Heart right ventricle (tissue), 16 donors: ENCODE measurements at regions not wholly inside any gene's neighbourhood (a gene's known extent, or its start where the extent isn't known, plus 50 kb on each side); places are given as distances from the start of the nearest gene placed in this dataset.

Experiments
- ATAC-seq, 8 donors: fragments of 200-7000 bp; cut with Tn5 transposase; one replicate each; pipeline ENCODE4 v1.9.1; 2020; ENCODE audit warnings: mild to moderate bottlenecking in 8 of 8, moderate library complexity in 8 of 8, moderate number of reproducible peaks in 1 of 8
- DNase-seq, 2 donors: peaks; one replicate each; pipeline ENCODE4 v3.0.0-alpha.2; 2020
- H3K27ac ChIP-seq, 10 donors: fragments of 200-600 bp; sonication (generic) in 2 of 10; one replicate each; pipeline versions ENCODE4 v1.5.0 to v1.8.0; 2020 to 2022; ENCODE audit warnings: mild to moderate bottlenecking in 3 of 10
- H3K27me3 ChIP-seq, 7 donors: fragments of 200-600 bp; one replicate each; pipeline ENCODE4 v1.8.0; 2021 to 2022; ENCODE audit warnings: mild to moderate bottlenecking in 2 of 7
- H3K36me3 ChIP-seq, 9 donors: fragments of 200-600 bp; sonication (generic) in 1 of 9; one replicate each; pipeline versions ENCODE4 v1.5.0 to v1.8.0; 2020 to 2022; ENCODE audit warnings: mild to moderate bottlenecking in 2 of 9
- H3K4me1 ChIP-seq, 9 donors: fragments of 200-600 bp; sonication (generic) in 1 of 9; one replicate each; pipeline versions ENCODE4 v1.5.0 to v1.8.0; 2020 to 2022; ENCODE audit warnings: mild to moderate bottlenecking in 4 of 9
- H3K4me3 ChIP-seq, 10 donors: fragments of 200-600 bp; sonication (generic) in 2 of 10; one replicate each; pipeline versions ENCODE4 v1.5.0 to v1.8.0; 2020 to 2022; ENCODE audit warnings: mild to moderate bottlenecking in 7 of 10, moderate library complexity in 2 of 10
- H3K9me3 ChIP-seq, 11 donors: fragments of 200-600 bp in 10 of 11; sonication (generic) in 2 of 11; one replicate each; pipeline versions ENCODE4 v1.5.0 to v1.8.0; 2013 to 2022; ENCODE audit warnings: mild to moderate bottlenecking in 2 of 11, control low read depth in 1 of 11, moderate library complexity in 1 of 11
- WGBS, 2 donors: extraction: QIAGEN DNeasy Blood & Tissue Kit; methylation state at CpG; one replicate each; pipeline ENCODE4 v1.1.7; 2013; ENCODE audit warnings: inconsistent platforms in 1 of 2; 5-methylcytosine and 5-hydroxymethylcytosine counted together
- intact Hi-C, 10 donors: fragments of 100-400 bp; cut with DNase I; formaldehyde crosslinking; loops; one replicate each; pipeline versions ENCODE4 v1.11.1 to v1.14.2; 2022
- TF ChIP-seq, protein P1 (sequence below), 9 donors: fragments of 200-600 bp; sonication (generic) in 2 of 9; IDR thresholded peaks; one replicate each; pipeline versions ENCODE4 v1.5.0 to v1.8.0; 2021 to 2022; ENCODE audit warnings: antibody characterized with exemption in 9 of 9, mild to moderate bottlenecking in 5 of 9, moderate library complexity in 1 of 9
- donor health status: Arrhythmogenic right ventricular cardiomyopathy.
- donor health status: ischemic (EF 13 %, LVEDD 7.1; RV severe dilation, severe dysfunction).
- donor health status: healthy with polysubstance abuse.
- donor health status: DM: no; HTN: yes; CAD: no.
- donor health status: DM: no; HTN: no; CAD: no.
- donor health status: ischemic (EF 25% LVEDD 6.9; RV normal size, moderate dysfunction).
- donor health status: ischemic (EF 25% LVEDD 5.7; RV mildly dilated, moderate dysfunction).
- donor health status: healthy.
- donor health status: DM: yes; HTN: yes; CAD: no.
- donor health status: Ischemic cardiomyopathy.
- donor health status: ischemic (EF 35%, LVEDD 5.7; RV mildly dilated, moderate dysfunction).
- donor health status: nonischemic (EF 11% LVEDD 7.7; RV severe dilation, severe dysfunction).
- donor health status: DM: yes; HTN: yes; CAD: no.
- donor health status: PGD.
- donor health status: ischemic (EF 29% LVEDD 5.4; RV normal size, mild dysfunction).
- donor health status: nonischemic (EF 23%, LVEDD 6.1; RV moderate dilation, normal function).

DNA sequence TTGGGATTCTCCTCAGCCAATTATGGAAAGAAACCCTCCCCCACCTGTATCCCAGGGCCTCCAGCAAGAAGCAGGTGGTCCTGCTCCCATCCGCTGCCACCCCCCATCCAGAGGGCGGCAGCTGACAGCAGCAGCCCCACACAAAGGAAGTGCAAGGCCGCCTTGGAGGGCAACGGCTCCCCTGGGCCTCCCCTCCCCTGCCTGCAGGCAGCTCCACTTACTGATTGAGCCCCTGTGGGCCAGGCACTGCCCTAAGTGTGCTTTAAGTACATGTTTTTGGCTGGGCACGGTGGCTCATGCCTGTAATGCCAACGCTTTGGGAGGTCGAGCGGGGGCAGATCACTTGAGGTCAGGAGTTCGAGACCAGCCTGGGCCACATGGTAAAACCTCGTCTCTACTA lies 257.6 kb downstream of the PARN start:
- Histone ChIP-seq H3K9me3 (no peaks in the 10 kb centered on the region), H3K27me3 (no peaks in the 10 kb centered on the region), H3K4me1 (peaks cover 0 to 6% (median 0%) of the 10 kb centered on the region in 9 donors), H3K4me3 (no peak overlapping the region), H3K36me3 (no peaks in the 10 kb centered on the region), H3K27ac (no peak overlapping the region)
- 58% methylated on average over 10 of the region's 10 CpGs for WGBS, 2 donors
- DNase-seq (no peak), ATAC-seq (no peak)
- intact Hi-C loops = no loop called here
- TF ChIP-seq, protein P1, sequence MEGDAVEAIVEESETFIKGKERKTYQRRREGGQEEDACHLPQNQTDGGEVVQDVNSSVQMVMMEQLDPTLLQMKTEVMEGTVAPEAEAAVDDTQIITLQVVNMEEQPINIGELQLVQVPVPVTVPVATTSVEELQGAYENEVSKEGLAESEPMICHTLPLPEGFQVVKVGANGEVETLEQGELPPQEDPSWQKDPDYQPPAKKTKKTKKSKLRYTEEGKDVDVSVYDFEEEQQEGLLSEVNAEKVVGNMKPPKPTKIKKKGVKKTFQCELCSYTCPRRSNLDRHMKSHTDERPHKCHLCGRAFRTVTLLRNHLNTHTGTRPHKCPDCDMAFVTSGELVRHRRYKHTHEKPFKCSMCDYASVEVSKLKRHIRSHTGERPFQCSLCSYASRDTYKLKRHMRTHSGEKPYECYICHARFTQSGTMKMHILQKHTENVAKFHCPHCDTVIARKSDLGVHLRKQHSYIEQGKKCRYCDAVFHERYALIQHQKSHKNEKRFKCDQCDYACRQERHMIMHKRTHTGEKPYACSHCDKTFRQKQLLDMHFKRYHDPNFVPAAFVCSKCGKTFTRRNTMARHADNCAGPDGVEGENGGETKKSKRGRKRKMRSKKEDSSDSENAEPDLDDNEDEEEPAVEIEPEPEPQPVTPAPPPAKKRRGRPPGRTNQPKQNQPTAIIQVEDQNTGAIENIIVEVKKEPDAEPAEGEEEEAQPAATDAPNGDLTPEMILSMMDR (IDR thresholded peaks at IDR 0.05) = no peak

DNA sequence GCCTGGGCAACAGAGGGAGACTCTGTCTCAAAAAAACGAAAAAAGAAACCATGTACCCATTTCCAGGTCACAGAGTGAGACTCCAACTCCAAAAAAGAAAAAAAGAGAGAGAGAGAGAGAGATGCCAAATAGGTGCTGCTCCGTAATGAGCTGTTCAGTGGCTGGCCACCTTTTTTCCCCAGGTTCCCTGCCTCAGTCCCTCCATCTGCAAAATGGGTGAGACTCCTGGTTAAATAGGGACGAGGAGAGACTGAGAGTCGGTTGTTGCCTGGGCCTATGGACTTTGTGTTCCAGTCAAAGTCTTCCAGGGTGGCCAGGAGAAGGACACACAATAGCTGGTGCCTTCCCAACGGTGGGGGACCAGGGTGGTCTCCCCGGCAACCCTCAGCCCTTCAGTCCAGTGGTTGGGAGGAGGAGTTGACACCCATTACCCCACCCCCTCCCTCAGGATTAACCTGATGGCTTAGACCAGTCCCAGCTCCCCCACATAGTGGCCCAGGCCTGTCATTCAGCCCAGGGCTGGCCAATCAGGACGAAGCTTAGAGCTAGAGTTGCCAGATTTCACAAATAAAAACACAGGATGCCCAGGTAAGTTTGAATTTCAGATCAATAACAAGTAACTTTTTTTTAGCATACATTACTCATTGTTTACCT lies 258.2 kb downstream of the PARN start:
- Histone ChIP-seq H3K36me3 (no peaks in the 10 kb centered on the region), H3K27me3 (no peaks in the 10 kb centered on the region), H3K9me3 (no peaks in the 10 kb centered on the region), H3K27ac (no peak overlapping the region), H3K4me3 (no peak overlapping the region), H3K4me1 (peaks cover 0 to 6% (median 0%) of the 10 kb centered on the region in 9 donors)
- TF ChIP-seq, protein P1 (IDR thresholded peaks at IDR 0.05) = no peak
- ATAC-seq = no peak
- WGBS, 2 donors = 71 to 75% methylated on average over 7 of the region's 7 CpGs
- DNase-seq = no peak
- intact Hi-C loops = no loop called here

DNA sequence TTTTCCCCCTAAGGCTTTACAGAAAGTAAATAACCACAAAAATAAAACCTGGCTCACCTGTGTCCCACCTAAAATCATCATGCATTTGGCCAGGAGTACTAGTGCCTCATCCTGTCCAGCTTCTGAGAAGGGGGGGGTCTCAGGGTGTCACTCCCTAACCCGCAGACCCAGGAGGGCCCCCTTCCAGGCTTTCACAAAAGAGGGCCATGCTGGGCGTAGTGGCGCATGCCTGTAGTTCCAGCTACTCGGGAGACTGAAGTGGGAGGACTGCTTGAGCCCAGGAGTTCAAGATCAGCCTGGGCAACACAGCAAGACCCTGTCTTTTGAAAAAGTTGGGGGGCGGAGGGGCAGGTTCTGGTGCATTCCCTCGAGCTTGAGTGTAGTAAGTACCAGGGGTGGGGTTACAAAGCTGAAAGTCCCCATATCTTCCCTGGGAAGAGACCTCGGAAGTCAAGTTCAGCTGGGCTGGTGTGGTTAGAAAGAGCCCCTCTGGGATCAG lies 259.3 kb downstream of the PARN start:
- no peaks in the 10 kb centered on the region for H3K27me3 ChIP-seq
- WGBS, 2 donors = 66 to 79% methylated on average over 7 of the region's 7 CpGs
- H3K9me3 ChIP-seq = no peaks in the 10 kb centered on the region
- intact Hi-C loops = no loop called here
- H3K27ac ChIP-seq = no peak overlapping the region
- DNase-seq (no peak), ATAC-seq (no peak)
- H3K4me1 ChIP-seq = peaks cover 0 to 6% (median 0%) of the 10 kb centered on the region in 9 donors
- no peaks in the 10 kb centered on the region for H3K36me3 ChIP-seq
- TF ChIP-seq, protein P1 (IDR thresholded peaks at IDR 0.05) = no peak
- no peak overlapping the region for H3K4me3 ChIP-seq

DNA sequence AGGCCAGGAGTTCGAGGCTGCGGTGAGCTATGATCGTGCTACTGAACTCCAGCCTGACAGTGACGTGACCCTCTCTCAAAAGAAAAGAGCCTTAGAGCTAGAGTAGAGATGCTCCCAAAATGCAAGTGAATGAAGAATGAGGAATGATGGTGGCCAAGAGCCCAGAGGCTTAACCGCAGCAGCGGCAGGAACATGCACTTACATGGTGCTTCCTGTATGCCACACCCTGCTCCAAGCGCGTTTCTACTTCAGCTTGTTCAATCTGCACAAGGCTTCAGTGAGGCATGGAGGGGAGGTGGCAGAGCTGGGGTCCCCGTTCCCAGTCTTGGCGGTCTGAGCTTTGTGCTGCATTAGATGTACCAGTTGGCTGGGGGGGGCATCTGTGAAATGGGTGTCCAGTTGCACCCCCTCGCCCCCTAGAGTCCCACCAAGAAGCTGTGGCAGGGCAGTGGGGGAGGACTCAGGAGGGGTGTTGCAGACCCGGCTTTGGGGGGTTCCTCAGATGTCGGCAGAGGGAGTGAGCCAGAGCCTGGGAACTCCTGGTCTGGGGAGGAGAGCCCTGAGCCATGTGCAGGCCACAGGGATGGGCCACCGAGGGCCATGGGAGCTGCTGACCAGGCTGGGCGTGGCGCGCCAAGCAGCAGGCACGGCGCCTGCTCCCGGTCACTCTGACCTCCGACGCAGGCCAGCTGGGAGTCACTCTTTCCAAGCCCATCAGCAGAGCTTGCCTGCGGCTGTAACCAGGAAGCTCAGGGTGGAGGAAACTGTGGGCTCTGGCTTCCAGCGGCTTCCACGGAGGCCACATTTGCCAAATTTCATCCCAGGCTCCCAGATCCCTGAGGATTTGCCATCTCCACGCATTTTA lies 260.1 kb downstream of the PARN start:
- Histone ChIP-seq H3K27me3 (no peaks in the 10 kb centered on the region), H3K4me3 (no peak overlapping the region), H3K9me3 (no peaks in the 10 kb centered on the region), H3K36me3 (no peaks in the 10 kb centered on the region), H3K4me1 (peaks cover 0 to 6% (median 0%) of the 10 kb centered on the region in 9 donors), H3K27ac (no peak overlapping the region)
- intact Hi-C loops = no loop called here
- ATAC-seq (peak; percentile 40 to 90 (median 64)), DNase-seq (peak; percentile 13 to 35)
- 72 to 74% methylated on average over 26 of the region's 26 CpGs for WGBS, 2 donors
- TF ChIP-seq, protein P1 (IDR thresholded peaks at IDR 0.05) = no peak
